Heart left ventricle (tissue), 16 donors: ENCODE measurements at regions not wholly inside any gene's neighbourhood (a gene's known extent, or its start where the extent isn't known, plus 50 kb on each side); places are given as distances from the start of the nearest gene placed in this dataset.

ENCODE experiments used
- ATAC-seq, 4 donors: fragments of 200-7000 bp; cut with Tn5 transposase; one replicate each; pipeline ENCODE4 v1.9.1; 2020 to 2022; ENCODE audit warnings: moderate library complexity in 4 of 4, mild to moderate bottlenecking in 3 of 4, moderate number of reproducible peaks in 1 of 4
- DNase-seq, 5 donors: peaks; one replicate each; pipeline ENCODE4 v3.0.0-alpha.2; 2020
- H3K27ac ChIP-seq, 12 donors: fragments of 200-600 bp; sonication (generic) in 4 of 12; one replicate each; pipeline versions ENCODE4 v1.5.0 to v1.8.0; 2016 to 2022; ENCODE audit warnings: mild to moderate bottlenecking in 2 of 12
- H3K27me3 ChIP-seq, 9 donors: fragments of 200-600 bp; sonication (generic) in 2 of 9; one replicate each; pipeline versions ENCODE4 v1.5.1 to v1.8.0; 2016 to 2022; ENCODE audit warnings: mild to moderate bottlenecking in 3 of 9
- H3K36me3 ChIP-seq, 9 donors: fragments of 200-600 bp; sonication (generic) in 2 of 9; one replicate each; pipeline versions ENCODE4 v1.5.0 to v1.8.0; 2018 to 2022; ENCODE audit warnings: mild to moderate bottlenecking in 2 of 9
- H3K4me1 ChIP-seq, 12 donors: fragments of 200-600 bp; sonication (generic) in 4 of 12; one replicate each; pipeline versions ENCODE4 v1.5.0 to v1.8.0; 2016 to 2022; ENCODE audit warnings: mild to moderate bottlenecking in 3 of 12
- H3K4me3 ChIP-seq, 12 donors: fragments of 200-600 bp; sonication (generic) in 4 of 12; one replicate each; pipeline versions ENCODE4 v1.5.0 to v1.8.0; 2017 to 2022; ENCODE audit warnings: mild to moderate bottlenecking in 9 of 12, moderate library complexity in 4 of 12
- H3K9me3 ChIP-seq, 12 donors: fragments of 200-600 bp; sonication (generic) in 4 of 12; one replicate each; pipeline versions ENCODE4 v1.5.0 to v1.8.0; 2016 to 2022; ENCODE audit warnings: mild to moderate bottlenecking in 1 of 12
- POLR2A ChIP-seq, 2 donors: fragments of 450-650 bp; IDR thresholded peaks; one replicate each; pipeline ENCODE4 v1.6.1; 2017; ENCODE audit warnings: antibody characterized with exemption in 2 of 2, mild to moderate bottlenecking in 2 of 2, moderate library complexity in 2 of 2
- WGBS, 4 donors: extraction: QIAGEN DNeasy Blood & Tissue Kit in 2 of 4; methylation state at CpG; one replicate each; pipeline versions ENCODE4 v1.1.5 to v1.1.7; 2013 to 2018; 5-methylcytosine and 5-hydroxymethylcytosine counted together
- intact Hi-C, 10 donors: fragments of 100-400 bp; cut with DNase I; formaldehyde crosslinking; loops; one replicate each; pipeline versions ENCODE4 v1.11.1 to v1.14.2; 2022
- TF ChIP-seq, protein P1 (sequence below), 12 donors: fragments of 200-600 bp; sonication (generic) in 4 of 12; IDR thresholded peaks; one replicate each; pipeline versions ENCODE4 v1.5.0 to v1.8.0; 2018 to 2022; ENCODE audit warnings: antibody characterized with exemption in 12 of 12, mild to moderate bottlenecking in 5 of 12
- donor health status: ischemic (EF 13 %, LVEDD 7.1; RV severe dilation, severe dysfunction).
- donor health status: healthy with polysubstance abuse.
- donor health status: DM: no; HTN: yes; CAD: no.
- donor health status: DM: no; HTN: no; CAD: no.
- donor health status: ischemic (EF 25% LVEDD 6.9; RV normal size, moderate dysfunction).
- donor health status: ischemic (EF 25% LVEDD 5.7; RV mildly dilated, moderate dysfunction).
- donor health status: healthy.
- donor health status: DM: yes; HTN: yes; CAD: no.
- donor health status: ischemic (EF 35%, LVEDD 5.7; RV mildly dilated, moderate dysfunction).
- donor health status: nonischemic (EF 11% LVEDD 7.7; RV severe dilation, severe dysfunction).
- donor health status: DM: yes; HTN: yes; CAD: no.
- donor health status: PGD.
- donor health status: ischemic (EF 29% LVEDD 5.4; RV normal size, mild dysfunction).
- donor health status: nonischemic (EF 23%, LVEDD 6.1; RV moderate dilation, normal function).

DNA sequence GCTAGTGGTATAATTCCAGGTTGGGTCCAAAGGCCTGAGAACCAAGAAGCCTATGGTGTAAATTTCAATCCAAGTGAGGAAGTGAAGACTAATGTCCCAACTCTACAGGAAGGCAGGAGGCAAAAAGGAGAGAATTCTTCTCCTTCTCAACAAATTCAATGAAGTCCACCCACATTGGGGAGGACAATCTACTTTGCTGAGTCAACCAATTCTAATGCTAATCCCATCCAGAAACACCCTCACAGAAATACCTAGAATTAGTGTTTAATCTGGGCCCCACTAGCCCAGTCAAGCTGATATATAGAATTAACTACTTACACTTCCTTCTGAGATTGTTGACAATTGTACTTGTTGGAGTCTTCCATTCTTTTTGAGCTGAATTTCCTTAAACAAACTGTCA lies 413.2 kb upstream of the PHF14 start:
- H3K4me3 ChIP-seq, result no peak overlapping the region
- H3K4me1 ChIP-seq, result no peaks in the 10 kb centered on the region
- H3K36me3 ChIP-seq, result no peaks in the 10 kb centered on the region
- H3K27ac ChIP-seq, result no peak overlapping the region
- intact Hi-C loops, result no loop called here
- DNase-seq, result no peak
- TF ChIP-seq, protein P1, sequence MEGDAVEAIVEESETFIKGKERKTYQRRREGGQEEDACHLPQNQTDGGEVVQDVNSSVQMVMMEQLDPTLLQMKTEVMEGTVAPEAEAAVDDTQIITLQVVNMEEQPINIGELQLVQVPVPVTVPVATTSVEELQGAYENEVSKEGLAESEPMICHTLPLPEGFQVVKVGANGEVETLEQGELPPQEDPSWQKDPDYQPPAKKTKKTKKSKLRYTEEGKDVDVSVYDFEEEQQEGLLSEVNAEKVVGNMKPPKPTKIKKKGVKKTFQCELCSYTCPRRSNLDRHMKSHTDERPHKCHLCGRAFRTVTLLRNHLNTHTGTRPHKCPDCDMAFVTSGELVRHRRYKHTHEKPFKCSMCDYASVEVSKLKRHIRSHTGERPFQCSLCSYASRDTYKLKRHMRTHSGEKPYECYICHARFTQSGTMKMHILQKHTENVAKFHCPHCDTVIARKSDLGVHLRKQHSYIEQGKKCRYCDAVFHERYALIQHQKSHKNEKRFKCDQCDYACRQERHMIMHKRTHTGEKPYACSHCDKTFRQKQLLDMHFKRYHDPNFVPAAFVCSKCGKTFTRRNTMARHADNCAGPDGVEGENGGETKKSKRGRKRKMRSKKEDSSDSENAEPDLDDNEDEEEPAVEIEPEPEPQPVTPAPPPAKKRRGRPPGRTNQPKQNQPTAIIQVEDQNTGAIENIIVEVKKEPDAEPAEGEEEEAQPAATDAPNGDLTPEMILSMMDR (IDR thresholded peaks at IDR 0.05), result no peak
- TF ChIP-seq POLR2A (IDR thresholded peaks at IDR 0.05), result no peak
- no peak for ATAC-seq
- no peaks in the 10 kb centered on the region for H3K27me3 ChIP-seq
- peaks cover 0 to 3% (median 0%) of the 10 kb centered on the region in 12 donors for H3K9me3 ChIP-seq

DNA sequence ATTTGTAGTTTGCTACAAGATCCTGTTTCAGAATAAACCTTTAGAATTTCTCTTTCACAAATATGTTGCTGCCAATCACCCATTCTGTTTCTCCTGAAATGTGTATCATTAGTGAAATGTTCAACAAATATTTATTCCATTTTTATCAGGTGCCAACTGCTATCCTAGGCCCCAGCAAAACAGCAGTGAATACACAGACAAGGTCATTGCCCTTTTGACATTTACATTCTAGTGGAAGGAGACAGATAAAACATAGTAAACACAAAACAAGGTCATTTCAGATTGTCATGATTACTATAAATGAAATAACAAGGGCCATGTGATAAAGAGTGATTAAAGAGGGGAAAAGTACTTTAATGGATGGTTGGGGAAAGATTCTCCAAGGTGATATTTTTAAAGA lies 404.8 kb upstream of the PHF14 start:
- Histone ChIP-seq H3K4me1 (no peaks in the 10 kb centered on the region), H3K27me3 (no peaks in the 10 kb centered on the region), H3K4me3 (no peak overlapping the region), H3K36me3 (no peaks in the 10 kb centered on the region), H3K9me3 (peaks cover 0 to 10% (median 0%) of the 10 kb centered on the region in 12 donors), H3K27ac (no peak overlapping the region)
- TF ChIP-seq, protein P1 (IDR thresholded peaks at IDR 0.05), result no peak
- no peak for TF ChIP-seq POLR2A (IDR thresholded peaks at IDR 0.05)
- intact Hi-C loops, result no loop called here
- DNase-seq, result no peak
- ATAC-seq, result no peak

DNA sequence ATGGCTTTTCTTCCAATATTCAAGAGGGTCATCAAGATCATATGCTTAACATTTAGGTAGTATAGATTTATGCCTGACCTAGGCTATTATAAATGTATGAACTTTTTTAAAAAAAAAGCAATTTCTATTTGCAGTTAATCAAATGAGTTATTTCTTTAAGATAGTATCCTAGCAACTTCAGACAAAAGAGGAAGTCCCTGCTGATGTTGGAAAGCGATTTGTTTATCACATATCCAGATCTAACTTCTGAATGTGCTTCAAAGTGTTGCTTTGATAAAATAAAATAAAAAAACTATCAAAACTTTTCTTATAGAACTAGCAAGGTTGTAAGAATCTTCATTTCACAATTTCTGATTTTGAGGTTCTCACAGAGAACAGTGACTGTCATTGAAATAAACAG lies 401.9 kb upstream of the PHF14 start:
- no peak overlapping the region for H3K27ac ChIP-seq
- ATAC-seq, result no peak
- no peak for DNase-seq
- H3K4me3 ChIP-seq, result no peak overlapping the region
- H3K36me3 ChIP-seq, result no peaks in the 10 kb centered on the region
- intact Hi-C loops, result no loop called here
- 24 to 46% (median 35%) methylated on average over 1 of the region's 1 CpG for WGBS, 4 donors
- TF ChIP-seq POLR2A (IDR thresholded peaks at IDR 0.05), result no peak
- TF ChIP-seq, protein P1 (IDR thresholded peaks at IDR 0.05), result no peak
- no peaks in the 10 kb centered on the region for H3K27me3 ChIP-seq
- no peaks in the 10 kb centered on the region for H3K9me3 ChIP-seq
- H3K4me1 ChIP-seq, result no peaks in the 10 kb centered on the region

DNA sequence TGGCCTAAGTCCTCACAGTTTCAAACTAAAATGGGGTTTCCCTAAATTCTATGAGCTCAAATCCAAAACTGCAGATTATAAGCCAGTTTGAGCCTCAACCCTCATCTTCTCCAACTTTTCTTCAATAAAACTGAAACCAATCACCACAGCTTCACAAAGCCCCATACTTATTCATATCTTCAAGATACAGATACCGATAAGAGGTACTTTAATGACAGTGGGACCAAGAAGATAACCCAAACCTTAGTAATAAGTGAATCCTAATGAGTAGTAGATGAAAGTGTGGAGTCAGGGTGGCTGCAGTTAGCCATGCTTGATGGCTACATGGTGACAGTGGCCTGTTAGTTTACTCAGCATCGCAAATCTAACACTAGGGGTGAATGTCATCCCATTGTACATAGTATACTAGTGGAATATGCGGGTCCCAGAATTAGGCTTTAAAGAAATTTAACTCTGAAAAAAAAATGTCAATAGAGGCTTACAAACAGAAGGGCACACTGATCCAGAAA lies 395.8 kb upstream of the PHF14 start:
- ATAC-seq (no peak), DNase-seq (no peak)
- no peak overlapping the region for H3K27ac ChIP-seq
- no peaks in the 10 kb centered on the region for H3K9me3 ChIP-seq
- H3K4me3 ChIP-seq, result no peak overlapping the region
- no peaks in the 10 kb centered on the region for H3K27me3 ChIP-seq
- intact Hi-C loops, result no loop called here
- TF ChIP-seq POLR2A (IDR thresholded peaks at IDR 0.05), result no peak
- TF ChIP-seq, protein P1 (IDR thresholded peaks at IDR 0.05), result no peak
- WGBS, 4 donors, result 88 to 95% (median 90%) methylated on average over 3 of the region's 3 CpGs
- no peaks in the 10 kb centered on the region for H3K36me3 ChIP-seq
- H3K4me1 ChIP-seq, result no peaks in the 10 kb centered on the region
